Tongue (tissue), 1 donor: ENCODE measurements at regions not wholly inside any gene's neighbourhood (a gene's known extent, or its start where the extent isn't known, plus 50 kb on each side); places are given as distances from the start of the nearest gene placed in this dataset.
A peak's percentile ranks its signal among the peaks of the same experiment; 100 is the strongest.

Experiments
- DNase-seq: peaks from one replicate; pipeline ENCODE4 v3.0.0-alpha.2; 2015

DNA sequence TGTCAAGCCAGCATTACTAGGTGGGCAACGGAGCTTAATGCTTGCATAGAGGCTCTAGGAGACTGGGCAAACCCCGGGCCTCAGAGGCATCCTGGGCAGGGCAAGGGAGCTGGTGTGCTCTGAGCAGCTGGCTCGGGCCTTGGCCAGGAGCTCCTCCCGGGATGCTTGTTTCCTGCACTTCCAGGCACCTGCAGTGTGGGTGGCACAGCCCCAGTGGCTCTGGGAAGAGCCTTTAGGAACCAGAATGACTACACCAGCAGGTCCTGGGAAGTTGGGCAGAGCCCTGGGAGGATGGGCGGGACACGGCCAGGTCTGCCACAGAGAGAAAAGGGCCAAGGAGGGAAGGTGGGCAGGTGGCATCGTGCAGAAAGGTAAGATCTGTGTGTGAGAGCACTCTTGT, 80.4 kb upstream of the CD93 start:
- DNase-seq: no peak

DNA sequence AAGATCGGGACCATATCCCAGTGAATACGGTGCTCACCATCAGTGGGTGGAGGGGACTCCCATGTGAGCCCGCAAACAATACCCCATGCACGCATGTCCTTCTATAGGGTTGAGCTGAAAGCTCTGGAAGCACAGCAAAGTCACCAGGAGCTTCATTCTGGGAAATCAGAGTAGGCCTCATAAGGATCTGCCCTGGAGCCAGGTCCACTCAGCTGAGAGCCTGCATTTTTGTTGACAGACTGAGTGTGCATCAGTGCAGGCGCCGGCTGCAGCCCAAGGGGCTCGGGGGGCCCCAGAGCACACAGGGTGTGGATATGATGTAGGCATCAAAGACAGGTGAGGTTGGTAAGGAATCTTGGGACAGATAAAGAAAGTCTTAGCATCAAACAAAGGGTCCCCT, 79.8 kb upstream of the CD93 start:
- DNase-seq: no peak

DNA sequence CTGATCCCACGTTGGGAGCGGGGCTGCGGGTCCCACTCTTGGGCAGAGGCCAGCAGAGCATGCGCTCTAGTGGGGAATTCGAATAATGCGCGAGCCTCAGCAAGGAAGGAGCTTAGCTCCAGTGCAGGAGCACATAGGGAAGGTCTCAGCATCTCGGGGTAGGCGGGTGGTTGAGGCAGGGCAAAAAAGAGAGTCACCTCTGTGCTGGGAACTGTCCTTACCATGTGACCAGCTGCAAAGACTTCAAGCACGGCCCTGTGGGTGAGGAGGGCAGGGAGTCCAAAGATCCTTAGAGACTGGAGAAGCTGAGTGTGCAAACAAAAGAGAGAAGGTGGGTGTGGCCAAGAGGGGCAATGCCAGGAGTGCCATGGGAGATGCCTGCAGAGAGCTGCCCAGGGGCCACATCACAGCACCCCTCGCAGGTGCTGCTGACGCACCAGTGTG, 79.2 kb upstream of the CD93 start:
- no peak for DNase-seq

DNA sequence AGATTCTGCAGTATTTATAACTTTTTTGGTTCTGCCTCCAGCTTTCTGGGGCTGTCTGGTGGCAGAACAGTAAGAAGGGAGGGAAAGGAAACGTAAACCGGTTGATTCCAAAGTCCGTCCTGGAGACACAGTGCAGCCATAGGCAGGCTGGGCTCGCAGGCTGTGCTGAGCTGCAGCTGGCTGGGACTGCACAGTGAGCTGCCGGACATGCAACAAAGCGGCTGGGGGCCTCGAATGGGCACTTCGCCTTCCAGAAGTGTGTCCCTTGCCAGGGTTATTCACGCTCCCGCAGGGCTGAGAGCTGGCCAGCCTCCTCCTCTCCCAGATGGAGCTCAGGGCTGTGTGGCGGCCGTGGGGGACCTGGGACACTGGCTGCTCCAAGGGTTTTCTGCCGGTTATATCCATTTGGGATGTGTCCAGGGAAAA, 78.1 kb upstream of the CD93 start:
- DNase-seq: peak; percentile 74

DNA sequence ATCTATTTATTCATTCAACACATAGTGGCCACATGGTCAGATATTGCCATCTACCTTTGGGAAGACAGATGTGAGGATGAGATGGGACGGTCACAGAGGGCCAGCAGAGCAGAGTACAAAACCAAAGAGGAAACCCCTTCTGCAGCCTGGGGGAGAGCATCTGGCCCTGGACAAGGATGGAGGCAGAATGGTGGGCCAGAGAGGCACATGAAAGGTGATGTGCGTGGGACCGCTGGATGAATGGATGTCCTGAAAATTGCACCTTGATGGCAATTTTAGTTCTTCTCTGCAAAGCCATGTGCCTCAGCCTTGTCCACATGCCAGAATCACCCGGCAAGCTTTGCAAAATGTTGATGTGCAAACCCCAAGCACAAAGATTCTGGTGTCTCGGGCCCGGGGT, 77.4 kb upstream of the CD93 start:
- DNase-seq: no peak

DNA sequence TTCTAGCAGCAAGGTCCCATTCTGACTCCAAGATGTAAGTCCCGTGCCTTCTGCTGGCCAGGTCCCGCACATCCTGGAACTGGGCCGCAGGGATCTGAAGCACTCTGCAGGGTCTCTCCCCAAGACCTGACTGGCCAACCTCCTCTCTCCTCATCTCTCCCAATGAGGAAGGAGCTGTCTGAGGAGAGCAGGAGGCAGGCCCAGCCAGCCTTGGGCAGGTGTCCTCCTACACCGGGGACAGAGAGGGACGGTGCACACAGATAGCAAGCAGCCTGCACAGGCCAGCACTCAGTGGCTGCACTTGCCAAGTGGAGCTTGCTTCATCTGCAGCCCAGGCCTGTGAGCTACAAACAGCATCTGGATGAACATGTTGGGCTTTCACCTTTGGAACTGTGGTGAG, 76.8 kb upstream of the CD93 start:
- DNase-seq: no peak

DNA sequence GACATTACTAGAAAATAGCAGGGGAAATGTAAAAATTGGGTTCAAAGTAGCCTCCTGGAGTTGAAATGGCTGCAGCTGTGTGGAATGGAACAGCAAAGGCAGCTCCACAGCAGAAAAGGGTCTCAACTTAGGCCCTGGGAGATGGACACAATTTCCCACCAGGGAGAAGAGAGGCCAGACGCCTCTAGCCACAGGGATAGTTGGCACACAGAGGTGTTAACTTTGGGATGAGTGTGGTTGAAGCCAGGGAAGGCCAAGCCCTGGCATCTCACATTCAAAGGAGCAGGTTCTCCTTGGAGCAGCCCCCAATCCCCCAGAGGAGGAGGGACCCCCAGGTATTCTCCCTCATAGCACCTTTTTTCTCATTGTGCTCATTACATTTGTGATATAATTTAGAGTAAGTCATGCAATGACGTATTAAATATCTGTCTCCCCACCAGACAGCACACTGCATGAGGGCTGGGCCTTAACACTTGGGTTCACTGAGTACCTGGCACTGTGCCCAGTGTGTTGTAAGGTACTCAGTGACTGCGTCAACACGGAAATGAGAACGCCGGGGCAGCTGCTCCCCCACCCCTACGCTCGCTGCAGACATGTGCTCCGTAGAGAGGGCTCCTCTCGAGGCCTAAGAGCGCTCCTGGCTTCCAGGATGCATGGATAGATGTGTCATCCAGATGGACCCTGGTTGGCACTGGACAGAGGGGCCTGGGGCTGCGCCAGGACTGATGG, 76.0 kb upstream of the CD93 start:
- peak; percentile 87 for DNase-seq

DNA sequence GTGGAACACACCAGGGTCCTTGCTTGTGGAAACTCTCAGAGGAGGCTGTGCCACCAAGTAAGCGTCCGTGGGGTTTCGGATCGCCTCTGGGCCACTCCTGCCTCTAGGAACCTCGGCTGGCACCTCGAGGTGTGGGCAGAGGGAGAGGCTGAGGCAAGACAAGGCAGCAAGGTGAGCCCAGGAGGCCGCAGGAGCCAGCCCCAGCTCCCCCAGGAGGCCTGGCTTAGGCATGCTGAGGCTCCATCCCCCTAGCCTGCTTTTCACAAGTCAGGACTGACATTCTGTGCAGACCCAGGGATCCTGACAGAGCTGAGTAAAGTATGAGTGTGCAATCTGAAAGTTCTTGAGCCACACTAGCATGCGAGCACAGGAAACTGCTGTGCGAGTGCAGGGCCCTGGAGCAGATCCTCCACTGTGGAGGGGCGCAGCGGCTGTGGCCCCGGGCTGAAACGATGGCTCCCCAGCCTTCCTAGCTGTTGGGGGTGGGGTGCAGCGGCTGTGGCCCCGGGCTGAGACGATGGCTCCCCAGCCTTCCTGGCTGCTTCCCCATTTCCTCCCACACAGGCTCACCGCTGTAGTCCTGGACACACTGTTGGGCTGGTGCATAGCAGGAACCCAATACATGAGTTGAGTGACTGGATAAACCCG, 75.2 kb upstream of the CD93 start:
- no peak for DNase-seq

DNA sequence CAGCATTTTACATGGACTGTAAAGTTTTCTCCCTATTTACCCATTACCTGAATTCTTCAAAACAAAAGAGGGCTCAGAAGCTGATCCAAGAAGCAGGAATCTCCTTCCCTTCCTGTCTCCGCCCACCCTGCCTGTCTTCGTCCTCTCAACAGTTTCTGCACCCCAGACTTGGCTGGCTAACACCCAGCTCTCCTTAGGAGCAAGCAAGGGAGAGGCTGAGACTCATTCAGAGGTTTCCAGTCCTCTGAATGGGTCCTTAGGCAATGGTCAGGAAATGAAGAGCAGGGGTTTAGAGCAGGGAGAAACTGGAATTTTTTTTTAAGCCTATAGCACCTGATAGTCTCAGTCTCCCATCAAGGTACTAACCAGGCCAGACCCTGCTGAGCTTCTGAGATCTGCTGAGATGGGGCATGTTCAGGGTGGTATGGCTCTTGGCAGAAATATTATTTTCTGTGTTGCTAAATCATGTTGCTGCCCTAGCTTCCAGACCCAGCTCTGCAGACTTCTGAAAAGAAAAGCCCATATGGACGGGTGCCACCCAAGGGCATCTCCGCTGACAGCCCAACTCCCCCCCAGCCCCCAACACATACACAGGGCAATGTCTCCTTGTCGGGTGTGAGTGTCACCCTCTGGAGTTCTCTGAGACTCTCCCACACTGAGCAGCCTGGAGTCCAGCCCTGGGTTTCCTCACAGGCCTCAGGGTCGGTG, 74.6 kb upstream of the CD93 start:
- DNase-seq: no peak

DNA sequence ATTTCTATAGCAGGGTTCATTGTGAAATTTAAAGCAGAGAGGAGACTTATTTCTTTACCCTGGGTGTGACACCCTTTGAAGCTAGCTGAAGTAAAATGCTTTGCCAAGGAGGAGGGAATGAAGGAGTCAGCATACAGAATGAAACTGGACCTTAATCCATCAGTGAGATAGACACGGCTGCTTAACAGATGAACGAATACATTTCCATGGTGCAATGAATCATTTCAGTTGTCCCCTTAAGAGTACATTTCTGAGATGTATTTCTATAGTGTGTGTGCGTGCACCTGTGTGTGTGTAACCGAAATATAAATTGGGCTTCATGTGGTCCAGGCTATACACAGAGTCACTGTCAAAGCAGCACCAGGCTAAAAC, 73.8 kb upstream of the CD93 start:
- DNase-seq: no peak

DNA sequence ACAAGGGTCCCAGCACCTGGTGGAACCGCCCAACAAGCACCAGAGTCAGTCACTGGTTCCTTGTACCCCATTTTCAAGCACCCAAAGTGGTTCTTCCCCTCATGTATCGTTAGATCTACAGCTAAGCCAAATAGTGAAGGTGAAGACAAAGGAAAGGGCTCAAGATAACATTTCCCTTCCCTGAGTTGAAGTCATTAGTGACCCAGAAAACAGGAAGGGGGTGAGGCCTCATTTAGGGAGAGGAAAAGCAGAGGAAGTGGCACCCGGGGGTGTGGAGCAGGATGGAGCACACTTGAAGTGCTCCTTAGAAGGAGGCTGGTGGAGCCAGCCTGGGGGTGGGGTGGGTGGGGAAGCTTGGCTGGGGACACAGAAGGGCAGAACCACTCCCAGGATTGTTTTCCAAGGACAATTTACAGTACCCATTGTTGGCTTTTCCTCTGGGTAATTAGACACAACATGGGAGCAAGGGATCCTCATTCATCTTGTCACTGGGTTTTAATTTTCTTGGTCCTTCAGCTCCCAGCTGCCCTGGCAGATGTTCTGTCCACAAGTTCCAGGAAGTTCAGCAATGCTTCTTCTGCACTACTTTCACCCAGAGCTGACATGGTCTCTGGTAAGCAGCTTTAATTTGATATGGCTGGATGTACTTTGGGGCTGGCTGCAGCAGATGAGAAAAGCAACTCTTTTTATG, 73.3 kb upstream of the CD93 start:
- peak; percentile 81 for DNase-seq

DNA sequence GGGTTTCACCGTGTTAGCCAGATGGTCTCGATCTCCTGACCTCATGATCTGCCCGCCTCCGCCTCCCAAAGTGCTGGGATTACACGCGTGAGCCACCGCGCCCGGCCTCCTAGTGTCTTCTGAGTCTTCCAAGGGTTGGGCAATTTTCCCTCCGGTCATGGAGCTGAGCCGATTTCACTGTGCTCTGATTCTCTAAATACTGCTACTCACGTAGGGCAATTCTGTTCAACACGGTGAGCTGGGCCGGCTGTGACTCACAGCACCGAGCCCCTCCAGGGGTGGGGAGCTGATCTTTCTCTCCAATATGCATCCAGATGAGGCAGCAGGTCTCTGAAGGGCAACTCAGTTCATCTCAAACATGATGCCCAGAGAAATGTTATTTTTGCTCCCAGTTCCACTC, 71.6 kb upstream of the CD93 start:
- no peak for DNase-seq

DNA sequence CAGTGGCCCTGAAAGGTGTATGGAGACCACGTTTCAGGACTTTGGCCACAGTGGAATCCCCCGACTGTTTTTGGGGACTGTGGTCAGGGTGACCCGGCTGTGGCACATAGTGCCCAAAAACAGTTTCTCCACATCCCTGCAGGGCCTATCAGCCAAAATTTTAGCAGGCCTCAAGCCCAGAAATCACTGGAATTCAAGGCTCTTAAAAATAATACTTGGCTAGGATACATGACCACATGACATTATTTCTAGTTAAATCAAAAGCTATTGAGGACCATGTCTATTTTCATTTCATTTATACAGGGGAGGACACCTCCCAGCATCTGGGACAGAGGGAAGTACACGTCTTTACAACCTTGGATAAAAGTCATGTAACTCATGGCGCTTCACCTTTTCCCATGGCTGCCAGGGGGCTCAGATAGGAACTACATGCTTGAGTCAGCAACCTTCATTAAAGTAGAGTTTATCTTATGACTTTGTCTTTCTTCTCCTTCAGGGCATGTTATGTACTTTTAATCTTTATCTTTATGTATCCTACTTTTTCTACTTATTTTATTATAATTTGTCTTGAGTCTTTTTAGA, 70.8 kb upstream of the CD93 start:
- DNase-seq: no peak

DNA sequence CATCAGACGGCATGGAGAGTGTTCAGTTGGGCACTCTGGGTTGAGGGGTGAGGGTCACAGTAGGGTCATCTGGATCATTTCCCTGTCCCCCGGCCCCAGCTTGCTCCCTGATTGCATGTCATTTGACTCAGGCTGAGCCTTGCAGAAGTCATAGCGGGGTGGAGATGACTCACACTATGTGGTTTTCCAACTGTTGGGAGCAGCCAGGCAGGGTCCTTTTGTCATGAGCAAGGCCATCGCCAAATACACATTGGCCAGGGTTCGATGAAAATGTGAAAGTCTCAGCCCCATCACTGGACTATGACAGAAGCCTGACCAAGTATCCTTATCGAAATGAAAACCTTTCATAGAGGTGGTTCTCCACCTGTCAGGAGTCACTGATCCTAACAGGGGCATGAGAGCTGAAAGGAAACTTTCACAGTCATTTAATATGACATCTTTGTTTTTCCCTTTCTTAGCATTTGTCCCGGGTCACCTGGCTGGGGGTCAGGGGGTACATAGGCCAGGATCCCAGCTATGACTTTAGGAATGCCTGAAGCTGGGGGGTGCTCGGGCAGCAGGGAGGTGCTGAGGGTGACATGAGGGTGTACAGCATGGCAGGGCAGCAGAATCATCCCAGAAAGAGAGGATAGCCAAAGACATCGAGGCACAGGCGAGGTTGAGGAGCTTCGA, 70.2 kb upstream of the CD93 start:
- DNase-seq: no peak

DNA sequence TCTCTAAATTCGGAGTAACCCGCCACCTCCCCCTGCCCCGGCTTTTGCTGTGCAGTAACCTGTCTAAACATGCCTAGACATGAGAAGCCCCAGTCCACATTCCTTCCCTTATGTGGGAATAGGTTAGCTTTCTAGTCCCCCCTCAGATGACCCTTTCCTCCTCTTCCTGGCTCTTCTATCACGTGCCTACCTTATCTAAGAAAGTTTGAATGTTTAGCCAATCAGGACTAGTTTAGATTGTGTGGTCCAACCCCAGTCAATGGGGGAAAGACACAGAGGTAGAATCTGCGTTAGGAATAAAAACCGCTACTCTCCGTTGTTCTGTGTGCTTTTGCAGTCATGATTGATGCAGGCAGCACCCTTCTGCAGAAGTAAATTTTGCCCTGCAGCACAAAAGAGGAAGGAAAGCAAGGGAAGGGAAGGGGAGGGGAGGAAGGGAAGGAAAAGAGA, 69.0 kb upstream of the CD93 start:
- DNase-seq: no peak

DNA sequence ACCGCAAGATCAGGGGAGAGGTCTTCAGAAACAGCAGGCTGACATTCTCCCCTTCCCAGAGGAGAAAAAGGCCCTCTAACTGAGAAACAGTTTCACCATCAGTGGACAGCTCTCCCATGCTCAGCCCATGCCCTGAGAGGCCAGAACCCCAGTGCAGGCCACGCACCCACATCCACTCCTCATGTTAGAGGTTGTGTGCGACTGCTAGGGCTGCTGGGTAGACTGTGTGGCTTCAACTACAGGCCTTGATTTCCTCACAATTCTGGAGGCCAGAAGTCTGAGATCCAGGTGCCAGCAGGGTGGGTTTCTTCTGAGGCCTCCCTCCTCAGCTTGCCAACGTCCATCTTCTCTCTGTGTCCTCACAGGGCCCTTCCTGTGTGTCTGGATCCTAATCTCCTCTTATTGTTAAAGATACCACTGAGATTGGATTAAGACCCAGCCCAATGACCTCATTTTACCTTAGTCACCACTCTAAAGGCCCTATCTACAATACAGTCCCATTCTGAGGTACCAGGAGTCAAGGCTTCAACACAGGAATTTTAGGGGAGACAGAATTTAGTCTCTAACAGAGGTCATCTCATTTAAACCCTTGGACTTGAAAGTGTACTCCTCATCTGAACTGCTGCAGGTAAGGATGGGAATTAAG, 67.7 kb upstream of the CD93 start:
- DNase-seq: no peak

DNA sequence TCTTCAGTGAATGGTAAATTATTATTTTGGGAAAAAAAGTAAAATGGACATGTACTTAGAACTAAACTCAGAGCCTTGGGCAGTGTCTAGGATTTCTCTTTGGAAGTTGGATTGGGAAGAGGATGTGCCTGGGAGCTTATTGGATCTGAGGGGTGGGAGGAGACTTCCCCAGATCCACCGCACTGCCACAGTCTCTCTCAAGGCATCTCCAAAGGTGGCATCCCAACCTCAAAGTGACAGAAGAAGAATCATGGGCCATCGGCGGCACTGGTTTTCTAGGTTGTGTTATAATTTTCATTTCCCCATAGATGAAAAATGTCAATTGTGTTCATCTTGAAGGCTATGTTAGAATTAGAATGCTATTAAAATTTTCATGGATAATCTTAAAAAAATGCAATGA, 66.8 kb upstream of the CD93 start:
- no peak for DNase-seq

DNA sequence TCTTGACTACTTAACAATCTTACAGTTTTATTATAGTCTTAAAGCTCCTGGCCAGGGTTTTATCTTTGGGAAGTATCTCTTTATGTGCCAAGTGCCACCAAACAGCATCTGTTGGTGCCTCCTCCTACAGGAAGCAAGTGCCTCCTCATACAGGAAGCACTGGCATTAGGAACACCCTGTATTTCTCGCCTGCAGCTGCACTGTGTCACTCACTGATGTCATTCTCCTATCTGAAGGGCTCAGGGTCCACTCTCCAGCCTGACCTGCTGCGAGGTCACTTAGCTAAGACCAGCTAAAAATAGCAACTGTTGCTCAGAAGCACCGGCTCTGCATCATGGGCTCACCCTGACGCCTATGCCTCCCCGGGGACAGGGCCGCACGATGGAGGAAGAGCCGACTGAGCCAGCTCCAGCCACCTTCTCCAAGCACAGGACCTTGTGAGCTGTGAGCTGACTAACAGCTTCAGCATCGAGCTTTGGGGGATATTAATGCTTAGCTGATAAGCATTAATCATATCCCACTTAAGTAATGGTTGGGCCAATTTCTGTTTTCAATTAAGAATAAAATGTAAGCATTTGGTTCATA, 66.3 kb upstream of the CD93 start:
- DNase-seq: no peak

DNA sequence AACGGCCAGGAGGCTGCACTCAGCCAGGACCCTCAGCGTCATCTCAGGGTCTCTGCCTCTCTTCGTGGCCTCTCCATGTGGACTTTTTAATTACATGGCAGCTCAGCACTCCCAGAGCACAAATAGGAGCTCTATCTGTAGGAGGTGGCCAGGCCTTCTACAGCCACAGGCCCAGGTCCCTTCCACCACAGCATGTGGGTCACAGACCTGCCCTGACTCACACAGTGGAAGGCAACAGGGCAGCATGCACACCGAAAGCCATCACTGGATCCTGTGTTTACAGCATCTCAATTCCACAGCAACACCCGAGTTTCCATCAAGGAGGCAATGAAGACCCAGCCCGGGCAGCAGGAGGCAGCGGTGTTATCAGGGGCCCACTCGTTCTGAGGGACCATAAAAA, 65.8 kb upstream of the CD93 start:
- no peak for DNase-seq

DNA sequence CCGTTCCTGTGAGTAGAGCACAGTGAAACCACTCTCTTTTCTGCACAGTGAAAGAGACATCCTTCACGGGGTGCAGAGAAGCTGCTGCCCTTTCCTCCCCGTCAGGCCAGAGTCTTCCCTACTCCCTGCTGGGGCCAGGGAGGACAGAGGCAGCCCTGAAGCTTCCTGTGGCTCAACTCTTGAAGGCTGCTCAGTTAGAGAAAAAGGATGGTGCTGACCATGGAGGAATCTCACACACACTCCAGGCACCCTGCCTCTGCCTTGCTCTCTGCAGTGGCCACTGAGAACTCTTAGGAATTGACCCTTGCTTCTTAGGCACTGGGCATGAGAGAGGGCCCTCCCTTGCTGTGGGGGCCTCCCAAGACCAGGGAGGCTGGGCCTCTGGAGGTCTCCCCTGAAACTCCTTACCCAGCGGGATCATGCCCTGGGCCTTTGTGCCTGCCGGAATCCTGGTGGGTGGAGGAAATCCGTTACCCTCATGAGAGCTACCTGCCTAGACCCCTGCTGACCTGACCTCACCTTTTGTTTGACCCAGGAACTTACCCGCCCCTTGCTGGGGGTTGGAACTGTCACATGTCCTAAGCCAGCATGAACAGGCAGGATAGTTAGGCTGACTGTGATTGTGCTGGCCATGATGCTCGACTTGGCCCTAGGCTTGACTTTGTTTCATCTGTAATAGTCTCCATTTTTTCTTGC, 65.0 kb upstream of the CD93 start:
- no peak for DNase-seq
